HEK293 (cell line): ENCODE measurements at regions not wholly inside any gene's neighbourhood (a gene's known extent, or its start where the extent isn't known, plus 50 kb on each side); places are given as distances from the start of the nearest gene placed in this dataset.

Experiments
- CTCF ChIA-PET: fragments of 350-600 bp; formaldehyde crosslinking; extraction: SDS; loops from one replicate; lab custom pipeline; 2021; ENCODE audit warnings: antibody characterized with exemption; lab: Yijun Ruan, JAX
- POLR2A ChIA-PET: fragments of 300-600 bp; formaldehyde crosslinking; extraction: SDS; loops from one replicate; lab custom pipeline; 2020; ENCODE audit warnings: antibody characterized with exemption, inconsistent platforms; lab: Yijun Ruan, JAX
- H3K27ac ChIP-seq: fragments of 200-500 bp; sonication (Bioruptor generic); 2 replicates; pipeline ENCODE4 v1.5.1; 2014; ENCODE audit warnings: low read depth, low read length, control low read depth, inconsistent platforms; ENCODE audit errors: extremely low read depth
- H3K36me3 ChIP-seq, 2 experiments: fragments of 200-500 bp in 1 of 2; sonication (Bioruptor generic) in 1 of 2; 1 replicate in 1 of 2; 2 replicates in 1 of 2; pipeline ENCODE4 v1.5.1; 2014 to 2017; ENCODE audit warnings: inconsistent platforms in 2 of 2, low read length in 2 of 2; ENCODE audit not compliant: control insufficient read depth in 2 of 2, insufficient read depth in 1 of 2
- H3K4me1 ChIP-seq: fragments of 200-500 bp; sonication (Bioruptor generic); 2 replicates; pipeline ENCODE4 v1.5.1; 2014; ENCODE audit warnings: mild to moderate bottlenecking, low read length, inconsistent platforms; ENCODE audit not compliant: control insufficient read depth, insufficient read depth
- H3K4me3 ChIP-seq: 2 replicates; pipeline ENCODE4 v1.5.1; 2011; ENCODE audit warnings: low read depth, mild to moderate bottlenecking, control low read depth, low read length, moderate library complexity
- H3K9me3 ChIP-seq: fragments of 200-500 bp; sonication (Bioruptor generic); 2 replicates; pipeline ENCODE4 v1.5.1; 2014; ENCODE audit warnings: low read depth, low read length, inconsistent platforms; ENCODE audit not compliant: control insufficient read depth, insufficient read depth
- GLIS1 ChIP-seq: fragments of 450-650 bp; formaldehyde crosslinking; IDR thresholded peaks from 2 replicates; pipeline ENCODE4 v1.5.1; 2016; ENCODE audit warnings: missing biosample characterization, missing genetic modification characterization
- KLF8 ChIP-seq: fragments of 450-650 bp; formaldehyde crosslinking; IDR thresholded peaks from 2 replicates; pipeline ENCODE4 v1.5.1; 2016; ENCODE audit warnings: missing biosample characterization, missing genetic modification characterization
- SCRT1 ChIP-seq: fragments of 450-650 bp; formaldehyde crosslinking; IDR thresholded peaks from 2 replicates; pipeline ENCODE4 v1.5.1; 2016; ENCODE audit warnings: missing biosample characterization, missing genetic modification characterization, borderline replicate concordance
- ZNF10 ChIP-seq: fragments of 450-650 bp; formaldehyde crosslinking; IDR thresholded peaks from 2 replicates; pipeline ENCODE4 v1.5.1; 2017; ENCODE audit warnings: missing biosample characterization, missing genetic modification characterization
- ZNF146 ChIP-seq: fragments of 450-650 bp; formaldehyde crosslinking; IDR thresholded peaks from 2 replicates; pipeline ENCODE4 v1.5.1; 2016; ENCODE audit warnings: missing biosample characterization, missing genetic modification characterization
- ZNF16 ChIP-seq: fragments of 450-650 bp; formaldehyde crosslinking; IDR thresholded peaks from 2 replicates; pipeline ENCODE4 v1.5.1; 2016; ENCODE audit warnings: low read depth, missing biosample characterization, missing genetic modification characterization
- ZNF266 ChIP-seq: fragments of 450-650 bp; formaldehyde crosslinking; IDR thresholded peaks from 2 replicates; pipeline ENCODE4 v1.5.1; 2016; ENCODE audit warnings: missing biosample characterization, missing genetic modification characterization, low read depth
- ZNF426 ChIP-seq: fragments of 450-650 bp; formaldehyde crosslinking; IDR thresholded peaks from 2 replicates; pipeline ENCODE4 v1.5.1; 2017; ENCODE audit warnings: missing biosample characterization, missing genetic modification characterization, mild to moderate bottlenecking, inconsistent platforms, moderate library complexity
- ZNF529 ChIP-seq: fragments of 450-650 bp; formaldehyde crosslinking; IDR thresholded peaks from 2 replicates; pipeline ENCODE4 v1.5.1; 2017; ENCODE audit warnings: missing genetic modification characterization, missing biosample characterization; ENCODE audit not compliant: insufficient replicate concordance
- ZNF555 ChIP-seq: fragments of 450-650 bp; formaldehyde crosslinking; conservative IDR thresholded peaks from 2 replicates; pipeline ENCODE4 v1.5.1; 2017; ENCODE audit warnings: missing biosample characterization, mild to moderate bottlenecking, missing genetic modification characterization, inconsistent platforms
- ZNF626 ChIP-seq: fragments of 450-650 bp; sonication (Bioruptor Pico); formaldehyde crosslinking; IDR thresholded peaks from 2 replicates; pipeline ENCODE4 v1.5.1; 2018; ENCODE audit warnings: missing biosample characterization, missing genetic modification characterization, inconsistent platforms
- ZNF658 ChIP-seq: fragments of 450-650 bp; formaldehyde crosslinking; IDR thresholded peaks from 2 replicates; pipeline ENCODE4; 2016; ENCODE audit warnings: missing biosample characterization, missing genetic modification characterization
- ZNF660 ChIP-seq: fragments of 450-650 bp; IDR thresholded peaks from 2 replicates; pipeline ENCODE4 v1.5.1; 2018; ENCODE audit warnings: missing biosample characterization, mild to moderate bottlenecking, missing genetic modification characterization
- ZNF677 ChIP-seq: fragments of 450-650 bp; IDR thresholded peaks from 2 replicates; pipeline ENCODE4 v1.5.0; 2018; ENCODE audit warnings: missing biosample characterization, mild to moderate bottlenecking, missing genetic modification characterization, moderate library complexity
- ZNF701 ChIP-seq: fragments of 450-650 bp; formaldehyde crosslinking; IDR thresholded peaks from 2 replicates; pipeline ENCODE4 v1.5.1; 2016; ENCODE audit warnings: missing biosample characterization, missing genetic modification characterization
- ZNF768 ChIP-seq: fragments of 450-650 bp; formaldehyde crosslinking; IDR thresholded peaks from 2 replicates; pipeline ENCODE4 v1.5.1; 2018; ENCODE audit warnings: missing biosample characterization, mild to moderate bottlenecking, missing genetic modification characterization
- ZSCAN23 ChIP-seq: fragments of 450-650 bp; formaldehyde crosslinking; IDR thresholded peaks from 2 replicates; pipeline ENCODE4 v1.5.1; 2016; ENCODE audit warnings: missing biosample characterization, missing genetic modification characterization
- ZXDB ChIP-seq: fragments of 450-650 bp; formaldehyde crosslinking; IDR thresholded peaks from 2 replicates; pipeline ENCODE4 v1.5.1; 2016; ENCODE audit warnings: missing biosample characterization, missing genetic modification characterization
- TF ChIP-seq, protein P1 (sequence below): fragments of 450-650 bp; formaldehyde crosslinking; IDR thresholded peaks from 2 replicates; pipeline ENCODE4 v1.5.1; 2016; ENCODE audit warnings: missing biosample characterization, missing genetic modification characterization
- TF ChIP-seq, protein P2 (sequence below): fragments of 450-650 bp; formaldehyde crosslinking; IDR thresholded peaks from 2 replicates; pipeline ENCODE4; 2016; ENCODE audit warnings: missing biosample characterization, missing genetic modification characterization
- TF ChIP-seq, protein P3 (sequence below): fragments of 450-650 bp; formaldehyde crosslinking; IDR thresholded peaks from 2 replicates; pipeline ENCODE4 v1.5.1; 2016; ENCODE audit warnings: missing biosample characterization, missing genetic modification characterization

DNA sequence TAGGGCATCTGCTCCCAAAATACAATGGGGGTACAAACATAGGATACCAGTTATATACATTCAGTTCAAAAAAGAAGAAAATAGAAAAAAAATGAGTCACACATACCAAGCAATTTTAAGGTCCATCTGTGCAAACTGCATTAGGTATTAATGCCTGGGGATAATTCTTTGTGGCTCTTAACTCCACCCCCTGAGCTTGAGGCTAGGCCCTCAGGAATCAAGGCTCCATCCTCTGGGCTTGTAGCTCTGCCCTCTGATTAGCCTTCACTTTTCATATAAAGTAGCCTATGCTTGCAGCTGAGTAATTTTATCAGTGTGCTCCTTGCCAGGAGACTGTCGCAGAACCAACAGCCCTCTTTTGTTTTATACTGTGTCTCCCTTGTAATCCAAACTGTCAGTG is 69.9 kb upstream of the BACE2 start:
- POLR2A ChIA-PET: no interaction called here
- Histone ChIP-seq H3K36me3 (no peaks in the 10 kb centered on the region), H3K9me3 (no peaks in the 10 kb centered on the region), H3K4me3 (no peak overlapping the region), H3K4me1 (no peaks in the 10 kb centered on the region), H3K27ac (no peak overlapping the region)
- TF ChIP-seq ZNF529 (tag by site-specific recombination) (no peak), GLIS1 (tag by site-specific recombination) (no peak), ZNF658 (tag by site-specific recombination) (no peak), ZNF660 (tag by site-specific recombination) (no peak), ZNF146 (tag by site-specific recombination) (no peak), ZSCAN23 (tag by site-specific recombination) (no peak), ZNF701 (tag by site-specific recombination) (no peak), ZNF555 (tag by site-specific recombination) (no peak), ZNF626 (no peak), ZXDB (no peak), KLF8 (tag by site-specific recombination) (no peak), ZNF426 (no peak), ZNF10 (tag by site-specific recombination) (no peak), SCRT1 (no peak), ZNF266 (no peak), ZNF16 (tag by site-specific recombination) (no peak), ZNF768 (tag by site-specific recombination) (no peak), ZNF677 (tag by site-specific recombination) (no peak)
- TF ChIP-seq, protein P1, sequence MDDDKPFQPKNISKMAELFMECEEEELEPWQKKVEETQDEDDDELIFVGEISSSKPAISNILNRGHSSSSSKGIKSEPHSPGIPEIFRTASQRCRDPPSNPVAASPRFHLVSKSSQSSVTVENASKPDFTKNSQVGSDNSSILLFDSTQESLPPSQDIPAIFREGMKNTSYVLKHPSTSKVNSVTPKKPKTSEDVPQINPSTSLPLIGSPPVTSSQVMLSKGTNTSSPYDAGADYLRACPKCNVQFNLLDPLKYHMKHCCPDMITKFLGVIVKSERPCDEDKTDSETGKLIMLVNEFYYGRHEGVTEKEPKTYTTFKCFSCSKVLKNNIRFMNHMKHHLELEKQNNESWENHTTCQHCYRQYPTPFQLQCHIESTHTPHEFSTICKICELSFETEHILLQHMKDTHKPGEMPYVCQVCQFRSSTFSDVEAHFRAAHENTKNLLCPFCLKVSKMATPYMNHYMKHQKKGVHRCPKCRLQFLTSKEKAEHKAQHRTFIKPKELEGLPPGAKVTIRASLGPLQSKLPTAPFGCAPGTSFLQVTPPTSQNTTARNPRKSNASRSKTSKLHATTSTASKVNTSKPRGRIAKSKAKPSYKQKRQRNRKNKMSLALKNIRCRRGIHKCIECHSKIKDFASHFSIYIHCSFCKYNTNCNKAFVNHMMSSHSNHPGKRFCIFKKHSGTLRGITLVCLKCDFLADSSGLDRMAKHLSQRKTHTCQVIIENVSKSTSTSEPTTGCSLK (tag by site-specific recombination): no peak
- TF ChIP-seq, protein P2, sequence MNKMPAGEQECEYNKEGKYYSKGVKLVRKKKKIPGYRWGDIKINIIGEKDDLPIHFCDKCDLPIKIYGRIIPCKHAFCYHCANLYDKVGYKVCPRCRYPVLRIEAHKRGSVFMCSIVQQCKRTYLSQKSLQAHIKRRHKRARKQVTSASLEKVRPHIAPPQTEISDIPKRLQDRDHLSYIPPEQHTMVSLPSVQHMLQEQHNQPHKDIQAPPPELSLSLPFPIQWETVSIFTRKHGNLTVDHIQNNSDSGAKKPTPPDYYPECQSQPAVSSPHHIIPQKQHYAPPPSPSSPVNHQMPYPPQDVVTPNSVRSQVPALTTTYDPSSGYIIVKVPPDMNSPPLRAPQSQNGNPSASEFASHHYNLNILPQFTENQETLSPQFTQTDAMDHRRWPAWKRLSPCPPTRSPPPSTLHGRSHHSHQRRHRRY (tag by site-specific recombination): no peak
- CTCF ChIA-PET: interaction anchor here (0.6 kb wide), 2 partner anchors 23 to 672 kb away, joined by 3 to 4 read pairs; no protein-coding TSS in a partner anchor

DNA sequence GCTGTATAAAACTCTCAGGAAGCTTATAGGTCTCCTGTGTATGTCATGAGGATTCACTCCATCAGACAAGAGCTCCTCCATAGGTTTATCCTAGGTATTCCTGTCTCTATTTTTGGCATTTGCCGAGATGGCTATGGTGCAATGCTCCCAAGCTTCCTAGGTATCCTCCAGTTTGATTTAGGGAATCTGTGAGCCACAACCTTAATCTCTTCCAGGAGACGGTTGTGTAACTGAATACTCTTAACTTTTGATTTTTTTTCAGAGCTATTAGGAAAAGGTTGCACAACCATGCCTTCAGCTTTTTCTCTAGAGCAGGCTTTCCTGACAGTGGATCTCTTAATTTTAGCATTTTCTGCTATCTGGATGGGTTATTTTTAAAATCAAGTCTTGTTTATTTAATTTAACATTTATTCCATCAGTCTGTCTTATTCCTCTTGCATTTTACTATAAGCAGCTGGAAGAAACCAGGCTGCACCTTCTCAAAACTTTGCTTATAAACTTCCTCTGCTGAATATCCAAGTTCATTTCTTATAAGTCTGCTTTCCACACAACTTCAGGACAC is 69.4 kb upstream of the BACE2 start:
- CTCF ChIA-PET: interaction anchor here (0.6 kb wide), 2 partner anchors 23 to 673 kb away, joined by 3 to 4 read pairs; no protein-coding TSS in a partner anchor
- Histone ChIP-seq H3K27ac (no peak overlapping the region), H3K36me3 (no peaks in the 10 kb centered on the region), H3K9me3 (no peaks in the 10 kb centered on the region), H3K4me3 (no peak overlapping the region), H3K4me1 (no peaks in the 10 kb centered on the region)
- POLR2A ChIA-PET: interaction anchor here (0.7 kb wide), 1 partner anchor 135 kb away, joined by 5 read pairs; no protein-coding TSS in a partner anchor
- TF ChIP-seq, protein P3, sequence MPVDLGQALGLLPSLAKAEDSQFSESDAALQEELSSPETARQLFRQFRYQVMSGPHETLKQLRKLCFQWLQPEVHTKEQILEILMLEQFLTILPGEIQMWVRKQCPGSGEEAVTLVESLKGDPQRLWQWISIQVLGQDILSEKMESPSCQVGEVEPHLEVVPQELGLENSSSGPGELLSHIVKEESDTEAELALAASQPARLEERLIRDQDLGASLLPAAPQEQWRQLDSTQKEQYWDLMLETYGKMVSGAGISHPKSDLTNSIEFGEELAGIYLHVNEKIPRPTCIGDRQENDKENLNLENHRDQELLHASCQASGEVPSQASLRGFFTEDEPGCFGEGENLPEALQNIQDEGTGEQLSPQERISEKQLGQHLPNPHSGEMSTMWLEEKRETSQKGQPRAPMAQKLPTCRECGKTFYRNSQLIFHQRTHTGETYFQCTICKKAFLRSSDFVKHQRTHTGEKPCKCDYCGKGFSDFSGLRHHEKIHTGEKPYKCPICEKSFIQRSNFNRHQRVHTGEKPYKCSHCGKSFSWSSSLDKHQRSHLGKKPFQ (tag by site-specific recombination): no peak
